Astrocyte (in vitro differentiated cells and primary cell): ENCODE measurements at regions not wholly inside any gene's neighbourhood (a gene's known extent, or its start where the extent isn't known, plus 50 kb on each side); places are given as distances from the start of the nearest gene placed in this dataset.

ENCODE experiments used
- DNase-seq: peaks from one replicate; pipeline ENCODE4 v3.0.0-alpha.2; 2010; ENCODE audit warnings: low read depth
- FAIRE-seq: peaks from 2 replicates; lab custom pipeline; 2011; peaks lifted over from hg19 to GRCh38; lab: Jason Lieb, UNC
- H2AFZ ChIP-seq: 2 replicates; pipeline ENCODE4 v1.6.0; 2012; ENCODE audit warnings: low read depth, low read length, inconsistent platforms
- H3K27ac ChIP-seq: 2 replicates; pipeline ENCODE4 v1.5.1; 2011; ENCODE audit warnings: low read depth, low read length, inconsistent platforms
- H3K27me3 ChIP-seq: 2 replicates; pipeline ENCODE4 v1.6.0; 2011; ENCODE audit warnings: low read length, inconsistent platforms; ENCODE audit not compliant: insufficient read depth
- H3K36me3 ChIP-seq: 2 replicates; pipeline ENCODE4 v1.5.1; 2011; ENCODE audit warnings: low read length, inconsistent platforms; ENCODE audit not compliant: insufficient read depth
- H3K4me1 ChIP-seq: 2 replicates; pipeline ENCODE4 v1.5.1; 2011; ENCODE audit warnings: low read length, inconsistent platforms; ENCODE audit not compliant: insufficient read depth
- H3K4me2 ChIP-seq: 2 replicates; pipeline ENCODE4 v1.6.0; 2012; ENCODE audit warnings: low read length, inconsistent platforms
- H3K4me3 ChIP-seq: 2 replicates; pipeline ENCODE4 v1.5.1; 2011; ENCODE audit warnings: low read depth, mild to moderate bottlenecking, low read length, inconsistent platforms; ENCODE audit not compliant: insufficient read depth
- H3K79me2 ChIP-seq: 2 replicates; pipeline ENCODE4 v1.6.0; 2012; ENCODE audit warnings: mild to moderate bottlenecking, low read length, inconsistent platforms; ENCODE audit not compliant: insufficient read depth
- H3K9ac ChIP-seq: 2 replicates; pipeline ENCODE4 v1.6.0; 2012; ENCODE audit warnings: mild to moderate bottlenecking, low read length, inconsistent platforms
- H3K9me3 ChIP-seq: 2 replicates; pipeline ENCODE4 v1.5.1; 2012; ENCODE audit warnings: low read depth, mild to moderate bottlenecking, low read length, inconsistent platforms; ENCODE audit not compliant: insufficient read depth
- H4K20me1 ChIP-seq: 2 replicates; pipeline ENCODE4 v1.6.0; 2012; ENCODE audit warnings: low read length, inconsistent platforms; ENCODE audit not compliant: insufficient read depth
- H3K27ac Mint-ChIP-seq: one replicate; pipeline ENCODE4 v1.8.0; 2021; ENCODE audit warnings: mild to moderate bottlenecking, mixed read lengths; ENCODE audit not compliant: unreplicated experiment
- H3K27me3 Mint-ChIP-seq: one replicate; pipeline ENCODE4 v1.8.0; 2021; ENCODE audit warnings: low read depth, mixed read lengths; ENCODE audit not compliant: unreplicated experiment
- H3K36me3 Mint-ChIP-seq: one replicate; pipeline ENCODE4 v1.8.0; 2021; ENCODE audit warnings: low read depth, mixed read lengths; ENCODE audit not compliant: unreplicated experiment
- H3K4me1 Mint-ChIP-seq: one replicate; pipeline ENCODE4 v1.8.0; 2021; ENCODE audit warnings: low read depth, mixed read lengths; ENCODE audit not compliant: unreplicated experiment
- H3K4me3 Mint-ChIP-seq: one replicate; pipeline ENCODE4 v1.8.0; 2021; ENCODE audit warnings: mild to moderate bottlenecking, moderate library complexity, mixed read lengths; ENCODE audit not compliant: unreplicated experiment
- H3K9me3 Mint-ChIP-seq: one replicate; pipeline ENCODE4 v1.8.0; 2021; ENCODE audit warnings: mild to moderate bottlenecking, mixed read lengths; ENCODE audit not compliant: unreplicated experiment
- CTCF ChIP-seq: IDR thresholded peaks from 2 replicates; pipeline ENCODE4 v1.5.1; 2011; ENCODE audit warnings: low read depth, mild to moderate bottlenecking, inconsistent platforms, low read length, moderate library complexity; ENCODE audit not compliant: insufficient read depth
- EZH2 ChIP-seq: IDR thresholded peaks from 2 replicates; pipeline ENCODE4 v1.6.1; 2012; ENCODE audit warnings: mild to moderate bottlenecking, low read length, inconsistent platforms; ENCODE audit not compliant: insufficient read depth

- Histone ChIP-seq H3K9ac (no peak overlapping the region), H2AFZ (no peak overlapping the region), H3K4me1 (no peaks in the 10 kb centered on the region), H3K36me3 (no peaks in the 10 kb centered on the region), H3K4me2 (no peak overlapping the region), H3K9me3 (no peaks in the 10 kb centered on the region), H3K27me3 (no peaks in the 10 kb centered on the region), H4K20me1 (no peaks in the 10 kb centered on the region), H3K27ac (no peak overlapping the region), H3K79me2 (no peaks in the 10 kb centered on the region), H3K4me3 (no peak overlapping the region)
- no peak for DNase-seq
- Mint-ChIP-seq H3K4me3 (no peak overlapping the region), H3K36me3 (no peaks in the 10 kb centered on the region), H3K4me1 (peaks cover 2% of the 10 kb centered on the region), H3K27me3 (no peaks in the 10 kb centered on the region), H3K27ac (no peak overlapping the region), H3K9me3 (peaks cover 1% of the 10 kb centered on the region)
- FAIRE-seq, result no peak
- TF ChIP-seq CTCF (no peak), EZH2 (no peak)
Measured at GRCh38 chr12:47364261-47364660, 284.5 kb upstream of the AMIGO2 start.

- Mint-ChIP-seq H3K9me3 (peaks cover 1% of the 10 kb centered on the region), H3K4me1 (peaks cover 2% of the 10 kb centered on the region), H3K27ac (no peak overlapping the region), H3K27me3 (no peaks in the 10 kb centered on the region), H3K36me3 (no peaks in the 10 kb centered on the region), H3K4me3 (no peak overlapping the region)
- no peak overlapping the region for H3K4me3 ChIP-seq
- H3K27ac ChIP-seq, result no peak overlapping the region
- no peaks in the 10 kb centered on the region for H3K27me3 ChIP-seq
- no peak overlapping the region for H3K9ac ChIP-seq
- no peaks in the 10 kb centered on the region for H3K9me3 ChIP-seq
- no peak overlapping the region for H2AFZ ChIP-seq
- no peaks in the 10 kb centered on the region for H3K4me1 ChIP-seq
- DNase-seq, result no peak
- no peak overlapping the region for H3K4me2 ChIP-seq
- no peaks in the 10 kb centered on the region for H4K20me1 ChIP-seq
- no peak for FAIRE-seq
- H3K79me2 ChIP-seq, result no peaks in the 10 kb centered on the region
- TF ChIP-seq EZH2 (no peak), CTCF (no peak)
- no peaks in the 10 kb centered on the region for H3K36me3 ChIP-seq
Measured at GRCh38 chr12:47362126-47362705, 282.5 kb upstream of the AMIGO2 start.

- Histone ChIP-seq H3K79me2 (no peaks in the 10 kb centered on the region), H3K36me3 (no peaks in the 10 kb centered on the region), H3K27me3 (no peaks in the 10 kb centered on the region), H3K27ac (no peak overlapping the region), H3K4me1 (no peaks in the 10 kb centered on the region), H4K20me1 (no peaks in the 10 kb centered on the region), H3K9me3 (no peaks in the 10 kb centered on the region), H3K4me3 (no peak overlapping the region), H3K9ac (no peak overlapping the region), H3K4me2 (no peak overlapping the region), H2AFZ (no peak overlapping the region)
- no peaks in the 10 kb centered on the region for H3K27me3 Mint-ChIP-seq
- no peaks in the 10 kb centered on the region for H3K36me3 Mint-ChIP-seq
- no peak overlapping the region for H3K4me3 Mint-ChIP-seq
- peaks cover 2% of the 10 kb centered on the region for H3K4me1 Mint-ChIP-seq
- FAIRE-seq (no peak), DNase-seq (no peak)
- no peak for TF ChIP-seq EZH2
- TF ChIP-seq CTCF, result no peak
- H3K9me3 Mint-ChIP-seq, result peaks cover 1% of the 10 kb centered on the region
- H3K27ac Mint-ChIP-seq, result no peak overlapping the region
Measured at GRCh38 chr12:47361389-47362021, 281.7 kb upstream of the AMIGO2 start.
